ENCODE measurements at regions not wholly inside any gene's neighbourhood (a gene's known extent, or its start where the extent isn't known, plus 50 kb on each side); places are given as distances from the start of the nearest gene placed in this dataset.

DNA sequence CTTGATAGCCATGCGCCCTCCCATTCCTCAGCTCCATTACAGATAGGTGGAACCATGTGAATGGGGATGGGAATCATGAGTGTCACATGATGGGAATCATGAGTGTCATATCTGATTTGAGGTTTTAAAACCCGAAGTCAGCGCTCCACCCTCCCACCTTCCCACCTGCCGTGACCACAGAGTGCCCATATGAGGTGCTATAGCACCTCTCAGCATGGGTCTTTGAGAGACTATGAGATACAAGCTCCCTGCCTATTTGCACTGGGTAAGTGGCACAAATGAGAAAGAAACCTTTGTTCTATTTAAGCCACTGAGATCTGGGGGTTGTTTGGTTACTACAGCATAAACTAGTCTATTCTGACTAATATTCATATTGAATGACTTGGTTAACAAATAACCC lies 78.5 kb upstream of the PTPRM start (continued):
- TF ChIP-seq ZNF687 (IDR thresholded peaks at IDR 0.05): no peak

DNA sequence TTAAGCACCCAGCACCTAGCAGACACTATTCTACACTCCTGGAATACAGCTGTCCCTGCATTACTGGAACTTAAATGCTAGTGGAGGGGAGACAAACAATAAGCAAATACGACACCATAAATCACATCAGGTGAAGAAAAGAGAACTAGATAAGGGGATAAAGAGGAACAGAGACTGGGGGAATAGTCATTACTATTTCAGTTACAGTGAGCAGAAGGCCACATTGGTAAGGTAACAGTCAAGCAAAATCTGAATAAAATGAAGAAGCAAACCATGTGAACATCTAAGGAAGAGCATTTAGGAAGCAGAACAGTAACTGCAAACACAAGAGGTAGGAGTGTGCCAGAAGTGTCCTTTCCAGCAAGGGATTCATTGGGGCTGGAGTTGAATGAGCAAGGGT lies 77.0 kb upstream of the PTPRM start:
- POLR2A ChIA-PET: no interaction called here
- Histone ChIP-seq H3K27me3 (replicated peaks in 1 of 2; ENCODE audit: control insufficient read depth in 2 of 2, insufficient read depth in 2 of 2, low read length in 1 of 2) (no peaks in the 10 kb centered on the region), H3K9me3 (replicated peaks; ENCODE audit: control insufficient read depth, insufficient read depth, low read length) (no peaks in the 10 kb centered on the region), H3K79me2 (ENCODE audit: control insufficient read depth, insufficient read depth, low read length) (no peaks in the 10 kb centered on the region), H3K9ac (ENCODE audit: control insufficient read depth, insufficient read depth, low read length) (no peak overlapping the region), H3K27ac (ENCODE audit: control insufficient read depth, insufficient read depth) (no peak overlapping the region), H4K20me1 (ENCODE audit: control insufficient read depth, insufficient read depth) (no peaks in the 10 kb centered on the region), H3K4me1 (ENCODE audit: control insufficient read depth, insufficient read depth, low read length) (no peaks in the 10 kb centered on the region), H3K36me3 (ENCODE audit: control insufficient read depth in 2 of 2, insufficient read depth in 2 of 2, low read length in 1 of 2) (no peaks in the 10 kb centered on the region), H2AFZ (ENCODE audit: control insufficient read depth, low read depth, low read length) (no peak overlapping the region), H3K4me2 (ENCODE audit: control insufficient read depth, insufficient read depth) (no peak overlapping the region), H3K4me3 (no peak overlapping the region)
- ATAC-seq: no peak
- no TSS peak for BruUV-seq (replicated peaks)
- RAD21 ChIA-PET (ENCODE audit: unreplicated experiment): no interaction called here
- SMC1A ChIA-PET (ENCODE audit: uncharacterized antibody, unreplicated experiment): no interaction called here
- 0% methylated on average over 1 of the region's 1 CpG for WGBS (ENCODE audit: insufficient coverage, insufficient replicate concordance, low lambda C conversion rate, missing lambda C conversion rate)
- CTCF ChIA-PET: no interaction called here
- DNase-seq (ENCODE audit: low read depth, low spot score): no peak
- TF ChIP-seq, protein P1, sequence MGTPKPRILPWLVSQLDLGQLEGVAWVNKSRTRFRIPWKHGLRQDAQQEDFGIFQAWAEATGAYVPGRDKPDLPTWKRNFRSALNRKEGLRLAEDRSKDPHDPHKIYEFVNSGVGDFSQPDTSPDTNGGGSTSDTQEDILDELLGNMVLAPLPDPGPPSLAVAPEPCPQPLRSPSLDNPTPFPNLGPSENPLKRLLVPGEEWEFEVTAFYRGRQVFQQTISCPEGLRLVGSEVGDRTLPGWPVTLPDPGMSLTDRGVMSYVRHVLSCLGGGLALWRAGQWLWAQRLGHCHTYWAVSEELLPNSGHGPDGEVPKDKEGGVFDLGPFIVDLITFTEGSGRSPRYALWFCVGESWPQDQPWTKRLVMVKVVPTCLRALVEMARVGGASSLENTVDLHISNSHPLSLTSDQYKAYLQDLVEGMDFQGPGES (IDR thresholded peaks at IDR 0.05): no peak
- no peak for TF ChIP-seq ATF3 (IDR thresholded peaks at IDR 0.05; ENCODE audit: borderline replicate concordance, extremely low read depth, low read depth, low read length)
- FAIRE-seq: no peak
- in situ Hi-C loops (cut with MboI) (no loop called here), intact Hi-C loops (cut with micrococcal nuclease; ENCODE audit: unreplicated experiment) (no loop called here)
